ENCODE measurements at regions not wholly inside any gene's neighbourhood (a gene's known extent, or its start where the extent isn't known, plus 50 kb on each side); places are given as distances from the start of the nearest gene placed in this dataset.

GRCh38 chr9:108130905-108131304 is 641.3 kb upstream of the KLF4 start:
- no peak for TF ChIP-seq CTCF (IDR thresholded peaks at IDR 0.05)
- TF ChIP-seq POLR2A (IDR thresholded peaks at IDR 0.05) = no peak

Measured in adrenal gland (tissue), 5 donors.